Stimulated activated CD4-positive, alpha-beta T cell treated with anti-CD3 and anti-CD28 coated beads, Interleukin-12 subunit alpha, Interleukin-12 subunit beta, amount 100 ng/mL, for 24 hours (primary cell): ENCODE measurements at regions not wholly inside any gene's neighbourhood (a gene's known extent, or its start where the extent isn't known, plus 50 kb on each side); places are given as distances from the start of the nearest gene placed in this dataset.
"Not testable (repeated sequence)": the region's sequence is repeated elsewhere in the genome, so short reads cannot be mapped to it uniquely, and the experiment has no call there.

Source experiments
- DNase-seq, 2 experiments: peaks; one replicate each; pipeline ENCODE4 v3.0.0-alpha.2; 2020; ENCODE audit warnings: low read depth in 2 of 2

DNA sequence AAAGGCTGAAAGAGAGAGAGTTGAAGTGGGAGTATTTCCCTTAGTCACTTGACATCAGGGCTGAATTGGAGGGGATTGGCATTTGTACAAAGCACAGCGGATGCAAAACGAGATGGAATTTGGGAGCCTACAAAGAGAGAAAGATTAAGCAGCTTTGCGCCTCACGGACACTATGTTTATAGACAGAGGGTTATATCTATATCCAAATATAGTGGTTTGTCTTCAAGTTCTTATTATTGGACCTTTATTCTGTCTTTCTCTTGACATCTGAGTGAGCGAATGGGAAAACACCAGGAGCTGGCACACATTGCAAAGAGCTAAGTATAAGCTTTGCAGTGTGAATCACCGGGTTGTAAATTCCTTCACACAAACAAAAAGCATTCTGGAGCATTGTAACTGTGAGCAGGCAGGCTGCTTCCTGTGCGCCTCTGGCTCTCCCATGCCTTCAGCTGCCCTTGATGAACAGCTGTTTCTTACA lies 500.2 kb downstream of the STIM2 start:
- no peak for DNase-seq

DNA sequence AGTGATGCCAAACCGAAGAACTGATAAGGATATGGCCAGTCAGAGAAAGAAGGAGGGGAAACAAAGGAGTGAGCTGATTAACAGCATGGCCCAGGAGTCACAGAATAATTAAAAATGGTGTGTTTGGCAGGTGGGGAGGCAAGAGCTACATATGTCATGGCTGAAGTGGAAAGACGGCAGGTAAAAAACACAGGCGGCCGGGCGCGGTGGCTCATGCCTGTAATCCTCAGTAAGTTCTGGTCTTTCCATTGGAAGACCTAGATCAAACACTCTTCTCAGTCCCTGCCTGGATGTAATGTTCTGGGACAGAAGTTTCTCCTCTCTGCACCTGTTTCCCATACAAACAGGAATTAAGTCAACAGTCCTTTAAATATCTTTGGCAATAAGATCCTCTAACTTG lies 503.9 kb downstream of the STIM2 start:
- DNase-seq, result no peak

DNA sequence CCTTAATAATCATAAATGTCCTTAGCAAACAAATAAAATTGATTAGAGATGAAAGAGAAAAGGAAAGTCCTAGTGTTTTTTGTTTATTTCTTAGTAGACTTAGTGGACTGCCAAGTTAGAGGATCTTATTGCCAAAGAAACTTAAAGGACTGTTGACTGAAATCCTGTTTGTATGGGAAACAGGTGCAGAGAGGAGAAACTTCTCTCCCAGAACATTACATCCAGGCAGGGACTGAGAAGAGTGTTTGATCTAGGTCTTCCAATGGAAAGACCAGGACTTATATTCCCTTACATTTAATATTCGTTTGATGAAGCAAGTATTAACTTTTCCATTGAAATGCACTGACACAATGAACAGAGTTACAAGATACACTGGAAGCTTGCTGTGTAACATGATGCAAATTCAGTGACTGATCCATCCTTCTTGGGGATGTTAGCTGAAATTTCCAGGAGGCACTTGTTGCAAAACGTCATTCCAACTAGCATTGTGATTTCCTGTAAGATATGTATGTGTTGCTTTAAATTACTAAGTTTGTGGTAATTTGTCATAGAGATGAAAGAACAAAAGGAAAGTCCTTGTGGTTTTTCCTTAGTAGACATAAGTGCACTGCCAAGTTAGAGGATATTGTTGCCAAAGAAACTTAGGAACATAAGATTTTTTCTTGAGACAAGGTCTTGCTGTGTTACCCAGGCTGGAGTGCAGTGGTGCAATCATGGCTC lies 505.6 kb downstream of the STIM2 start:
- DNase-seq, result no peak

DNA sequence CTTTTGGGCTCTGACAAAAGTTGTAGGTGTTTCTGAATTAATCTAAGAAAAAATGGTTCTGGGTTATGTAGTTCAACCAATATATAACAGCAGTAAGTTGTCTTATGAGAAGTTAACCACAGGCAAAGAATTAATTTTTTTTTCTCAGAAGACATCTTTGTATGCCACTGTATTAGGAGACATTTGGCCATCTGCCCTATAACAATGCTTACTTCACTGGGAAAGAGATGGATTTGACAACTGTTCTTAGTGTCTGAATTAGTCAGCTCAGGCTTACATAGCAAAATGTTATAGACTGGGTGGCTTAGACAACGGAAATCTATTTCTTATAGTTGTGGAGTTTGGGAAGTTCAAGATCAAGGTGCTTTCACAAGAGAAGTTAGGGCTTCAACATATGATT lies 508.1 kb downstream of the STIM2 start:
- DNase-seq, result no peak

DNA sequence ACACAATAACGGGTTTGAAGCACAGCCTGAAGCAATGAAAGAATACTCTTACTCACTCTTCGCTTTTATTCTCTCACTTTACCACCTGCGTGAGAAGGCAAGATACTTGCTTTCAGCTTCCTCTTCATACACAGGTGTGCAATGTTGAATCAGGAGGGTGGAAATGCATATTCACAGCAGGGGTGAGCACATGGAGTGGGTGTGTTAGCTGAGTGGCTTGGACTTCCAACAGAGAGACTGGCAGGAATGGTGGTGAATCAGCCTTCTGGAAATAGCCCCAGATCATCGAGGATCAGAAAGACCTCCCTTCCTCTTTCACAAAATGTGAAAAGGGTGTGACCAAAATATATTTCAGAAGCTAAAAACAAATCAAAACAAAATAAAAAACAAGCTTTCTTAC lies 521.2 kb downstream of the STIM2 start:
- no peak for DNase-seq

DNA sequence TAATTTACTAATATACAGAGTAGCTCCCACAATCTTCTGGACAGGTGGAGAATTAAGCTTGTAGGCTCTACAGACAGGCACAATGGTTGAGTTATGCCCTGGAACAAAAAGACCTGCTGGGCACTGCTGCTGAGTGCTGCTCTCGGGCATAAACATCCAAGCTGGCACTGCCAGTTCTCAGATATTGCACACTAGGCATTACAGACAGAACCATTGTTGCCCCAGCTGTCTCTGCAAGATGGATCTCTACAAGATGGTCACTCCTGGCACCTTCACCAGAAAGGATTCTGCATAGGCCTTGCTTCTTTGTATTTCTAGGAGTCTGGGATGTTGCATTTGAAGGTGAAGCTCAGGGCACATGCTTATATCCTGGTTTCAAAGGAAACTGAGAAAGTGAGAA lies 527.1 kb downstream of the STIM2 start:
- no peak for DNase-seq

DNA sequence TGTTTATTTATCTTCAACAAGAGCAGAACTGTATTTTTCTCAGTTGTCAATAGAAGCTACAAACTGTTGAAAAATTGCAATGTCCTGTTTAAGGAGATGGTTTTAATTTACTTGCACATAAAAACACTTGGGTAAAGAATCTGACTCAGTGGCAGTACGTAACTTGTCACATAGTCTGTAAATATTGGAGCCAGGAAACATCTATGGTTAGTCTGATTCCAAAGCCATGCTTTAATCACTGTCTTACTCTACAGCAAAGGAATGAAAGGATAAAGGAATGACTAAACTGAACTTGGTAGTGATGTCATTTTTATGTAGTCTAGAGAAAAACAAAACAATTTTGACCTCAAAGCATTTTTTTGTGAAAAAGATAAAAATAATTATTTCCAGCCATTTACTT lies 537.2 kb downstream of the STIM2 start:
- DNase-seq, result no peak

DNA sequence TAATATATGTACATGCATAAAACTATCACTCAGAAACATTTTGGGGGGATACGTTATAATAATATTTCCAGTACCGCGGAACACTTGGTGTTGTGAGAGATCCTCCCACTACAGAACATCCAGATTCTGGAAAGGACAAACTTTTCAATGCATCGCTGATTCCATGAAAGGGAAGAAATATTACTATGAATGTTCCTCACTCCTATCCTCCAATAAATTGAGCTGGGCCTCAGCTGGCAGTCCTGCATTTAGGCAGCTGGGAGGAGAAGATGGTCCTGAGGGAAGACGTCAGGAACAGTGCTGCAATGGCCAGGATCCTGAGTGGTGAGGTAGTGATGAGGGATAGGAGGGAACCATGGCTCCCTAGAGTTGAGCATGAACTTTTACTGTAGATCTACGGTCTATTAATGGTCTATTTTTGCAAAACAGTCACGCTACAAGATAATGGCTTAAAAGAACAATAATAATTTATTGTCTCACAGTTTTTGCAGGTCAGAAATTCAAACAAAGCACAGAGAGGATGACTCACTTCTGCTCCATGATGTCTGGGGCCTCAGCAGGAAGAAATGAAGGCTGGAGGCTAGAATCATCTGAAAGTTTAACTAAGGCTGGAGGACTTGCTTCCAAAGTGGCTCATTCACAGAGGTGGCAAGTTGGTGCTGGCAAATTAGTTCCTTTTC lies 538.1 kb downstream of the STIM2 start:
- no peak for DNase-seq

DNA sequence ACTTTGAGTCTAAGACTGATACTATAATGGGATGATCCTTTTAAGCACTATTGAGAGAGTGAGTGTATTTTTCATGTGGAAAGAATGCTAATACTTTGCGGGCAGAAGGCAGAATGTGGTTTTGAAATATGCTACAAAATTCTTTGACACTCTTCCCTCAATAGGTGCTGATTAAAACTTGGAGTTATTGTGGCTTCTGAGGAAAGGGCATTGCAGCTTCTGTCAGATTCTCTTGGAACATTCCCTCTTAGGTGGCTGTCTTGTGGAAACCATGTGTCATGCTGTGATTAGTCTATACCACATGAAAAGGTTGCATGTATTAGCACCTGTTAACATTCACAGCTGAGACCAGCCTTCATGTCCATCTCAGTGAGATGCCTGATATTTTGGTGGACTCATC lies 547.0 kb downstream of the STIM2 start:
- DNase-seq, result no peak

DNA sequence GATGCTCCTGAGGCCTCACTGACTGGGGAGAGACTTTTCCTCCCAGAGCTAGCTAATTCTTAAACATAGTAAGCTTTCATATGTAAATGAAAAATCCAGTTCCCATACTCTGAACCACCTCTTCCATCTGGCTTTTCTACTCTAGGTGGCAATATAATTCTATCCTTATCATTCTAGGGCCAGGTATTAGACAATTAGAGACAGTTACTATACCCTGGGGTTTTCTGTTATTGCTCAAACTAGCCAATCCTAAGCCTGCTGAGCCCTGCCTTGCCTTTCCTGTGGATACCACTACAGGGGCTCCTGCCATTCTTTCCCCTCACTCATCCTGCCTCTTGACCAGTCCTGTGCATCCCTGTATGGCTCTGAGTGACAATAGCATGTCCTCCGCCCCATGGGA lies 552.0 kb downstream of the STIM2 start:
- DNase-seq, result no peak

DNA sequence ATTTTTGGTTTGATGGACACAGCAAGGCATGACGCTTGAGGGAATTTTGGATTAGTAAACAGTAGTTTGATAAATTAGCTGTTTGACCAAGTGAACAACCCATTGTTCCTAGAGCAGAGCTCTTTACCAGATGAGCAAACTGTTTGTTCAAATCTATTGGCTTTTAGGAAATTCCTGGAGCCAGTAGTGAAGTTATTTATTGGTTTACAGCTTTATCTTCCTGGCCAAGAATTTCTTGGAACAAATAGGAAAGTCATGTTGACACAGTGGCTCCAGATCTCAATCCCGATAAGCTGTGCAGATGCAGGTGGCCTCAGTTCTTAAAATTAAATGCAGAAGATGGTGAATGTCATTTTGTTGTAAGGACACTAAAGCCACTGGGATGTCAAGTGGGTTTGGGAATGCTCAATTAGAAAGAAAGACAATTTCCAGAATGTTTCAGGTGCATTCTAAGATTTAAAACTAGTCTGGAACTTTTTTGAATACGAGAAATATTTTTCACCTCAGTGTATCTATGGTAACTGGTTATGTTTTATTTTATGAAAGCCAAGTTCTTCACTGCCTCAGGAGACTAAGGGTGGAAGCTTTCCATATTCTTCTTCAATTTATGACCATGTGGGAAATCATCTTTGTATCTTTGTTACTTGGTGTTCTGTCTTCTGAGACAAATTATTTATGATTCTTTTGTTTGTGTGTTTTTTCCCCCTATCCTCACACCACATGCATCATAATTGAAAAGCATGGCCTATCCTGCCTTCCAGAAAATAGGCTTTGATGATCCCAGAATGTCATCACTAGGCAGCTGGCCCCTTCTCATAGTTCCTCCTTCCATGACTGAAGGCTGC lies 554.5 kb downstream of the STIM2 start:
- DNase-seq, result no peak

DNA sequence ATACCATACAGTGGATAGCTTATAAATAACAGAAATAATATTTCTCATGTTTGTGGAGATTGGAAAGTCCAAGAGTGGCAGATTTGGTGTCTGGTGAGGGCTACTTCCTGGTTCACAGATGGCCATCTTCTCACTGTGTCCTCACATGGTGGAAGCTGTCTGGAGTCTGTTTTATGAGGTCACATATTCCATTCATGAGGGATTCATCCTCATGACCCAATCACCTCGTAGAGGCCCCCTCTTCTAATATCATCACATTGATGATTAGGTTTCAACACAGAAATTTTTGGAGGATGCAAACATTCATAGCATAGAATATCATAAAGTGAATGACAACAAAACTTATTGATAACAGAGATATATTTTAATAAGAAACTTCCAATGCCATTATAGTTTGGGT lies 568.0 kb downstream of the STIM2 start:
- no peak for DNase-seq

DNA sequence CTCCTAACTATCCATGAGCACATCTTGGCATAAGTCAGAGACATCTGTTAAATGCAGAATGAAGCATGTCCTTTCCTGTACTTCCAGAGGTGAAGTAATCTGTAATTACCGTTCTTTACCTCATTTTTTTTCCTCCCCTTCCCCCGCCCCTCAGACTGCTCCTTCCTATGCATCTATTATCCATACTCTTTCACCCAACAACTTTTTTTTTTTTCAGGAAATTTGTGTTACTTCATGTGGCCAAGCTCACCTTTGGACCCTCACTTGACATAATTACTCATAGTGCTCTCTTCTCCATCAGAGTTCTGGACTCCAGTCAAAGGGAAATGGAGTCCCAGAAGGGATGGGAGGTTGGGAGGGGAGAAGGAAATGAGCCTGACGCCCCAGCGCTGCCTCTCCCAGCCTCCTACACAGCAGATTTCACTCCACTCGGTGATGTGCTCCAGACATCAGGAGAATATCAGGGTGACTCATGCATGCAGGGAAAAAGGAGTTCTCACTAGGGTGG lies 568.8 kb downstream of the STIM2 start:
- no peak for DNase-seq

DNA sequence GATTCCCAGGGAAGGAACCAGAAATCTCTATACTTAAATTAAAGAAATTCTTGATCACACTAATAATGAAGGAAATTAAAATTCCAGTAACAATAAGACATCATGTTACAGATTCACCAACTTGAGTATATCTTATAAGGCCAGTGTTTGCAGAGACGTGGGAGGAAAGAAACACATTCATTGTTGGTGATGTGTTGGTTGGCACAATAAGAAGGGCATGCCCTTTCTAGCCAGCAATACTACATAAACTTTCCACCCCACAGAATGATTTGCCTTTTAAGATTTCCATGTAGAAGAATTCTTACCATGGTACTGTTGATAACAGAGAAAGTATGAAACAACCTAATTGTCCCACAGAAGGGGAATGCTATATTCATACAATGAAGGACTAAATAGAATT lies 581.5 kb downstream of the STIM2 start:
- no peak for DNase-seq

DNA sequence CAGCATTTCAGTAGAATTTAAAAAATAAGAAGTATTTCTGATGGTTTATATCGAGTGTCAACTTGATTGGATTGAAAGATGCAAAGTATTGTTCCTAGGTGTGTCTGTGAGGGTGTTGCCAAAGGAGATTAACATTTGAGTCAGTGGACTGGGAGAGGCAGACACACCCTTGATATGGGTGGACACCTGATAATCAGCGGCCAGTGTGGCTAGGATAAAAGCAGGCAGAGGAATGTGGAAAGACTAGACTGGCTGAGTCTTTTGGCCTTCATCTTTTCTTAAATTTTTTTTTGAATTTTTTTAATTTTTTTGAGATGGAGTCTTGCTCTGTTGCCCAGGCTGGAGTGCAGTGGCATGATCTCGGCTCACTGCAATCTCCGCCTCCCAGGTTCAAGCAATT lies 582.0 kb downstream of the STIM2 start:
- not testable (repeated sequence) for DNase-seq

DNA sequence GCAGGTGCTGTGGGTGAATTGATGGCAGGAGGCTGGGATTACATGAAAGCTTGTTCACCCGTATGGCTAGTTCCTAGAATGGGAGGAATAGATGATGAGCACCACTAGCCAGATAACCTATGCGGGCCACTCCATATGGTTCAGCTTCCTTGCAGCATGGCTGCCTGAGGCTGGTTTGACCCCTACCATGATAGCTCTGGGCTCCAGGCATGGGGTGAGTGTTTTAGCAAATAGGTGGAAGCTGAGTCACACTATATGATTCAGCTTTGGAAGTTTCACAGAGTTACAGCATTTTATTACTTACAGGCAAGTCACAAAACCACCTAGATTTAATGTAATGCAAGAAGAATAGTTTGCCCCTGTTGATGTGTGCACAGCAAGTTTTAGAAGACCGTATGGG lies 603.2 kb downstream of the STIM2 start:
- no peak for DNase-seq

DNA sequence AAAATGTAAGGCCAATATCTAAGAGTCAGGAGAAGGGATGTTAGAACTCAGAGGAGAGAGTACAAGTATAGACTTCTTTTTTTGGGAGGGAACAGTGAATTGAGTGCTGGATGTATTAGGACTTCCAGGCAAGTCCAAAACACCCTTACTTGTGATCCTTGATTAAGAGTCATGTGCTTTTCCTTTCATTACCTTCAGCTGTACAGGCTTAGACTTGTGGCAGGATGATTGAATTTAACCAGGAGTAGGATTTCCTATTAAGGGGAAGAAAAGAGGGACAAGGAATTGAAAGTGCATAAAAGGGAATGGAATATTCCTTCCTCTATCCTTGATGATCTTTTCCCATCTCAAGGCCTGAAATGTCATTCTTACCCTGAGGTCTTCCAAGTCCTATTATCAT lies 606.7 kb downstream of the STIM2 start:
- DNase-seq, result no peak

DNA sequence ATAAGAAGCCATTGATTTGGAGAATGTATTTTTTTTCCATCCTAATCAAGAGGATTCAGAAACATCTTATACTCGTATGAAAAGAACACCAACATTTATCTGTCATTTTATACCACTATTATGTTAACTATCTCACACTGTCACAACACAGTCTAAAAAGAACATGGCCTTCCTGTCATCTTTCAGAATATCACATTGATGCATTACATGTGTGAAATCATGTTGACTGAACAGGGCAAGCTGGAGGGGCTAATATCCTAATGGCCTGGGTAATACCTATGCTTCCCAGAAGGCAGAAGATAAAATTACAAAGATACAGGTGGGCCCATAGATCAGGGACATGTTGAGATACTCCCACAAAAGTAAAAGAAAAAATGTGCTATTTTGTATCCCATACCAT lies 611.7 kb downstream of the STIM2 start:
- no peak for DNase-seq

DNA sequence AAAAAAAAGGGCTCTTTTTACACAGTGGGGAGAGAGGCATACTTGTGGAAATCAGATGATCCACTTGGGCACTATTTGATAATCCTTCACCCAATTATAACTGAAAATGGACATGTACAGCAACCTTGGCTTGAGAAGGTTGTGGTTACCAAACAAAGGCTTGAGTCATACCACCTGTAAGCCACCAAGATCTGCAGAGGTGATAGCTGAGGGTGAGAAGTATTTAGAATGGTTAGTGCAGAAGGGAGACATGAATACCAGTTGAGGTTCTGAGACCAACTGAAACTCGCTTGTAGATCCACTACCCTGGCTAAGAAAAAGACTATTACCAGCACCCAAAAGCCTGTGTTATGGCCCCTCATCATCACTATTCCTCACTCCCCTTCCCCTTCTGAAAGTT lies 614.0 kb downstream of the STIM2 start:
- DNase-seq, result no peak

DNA sequence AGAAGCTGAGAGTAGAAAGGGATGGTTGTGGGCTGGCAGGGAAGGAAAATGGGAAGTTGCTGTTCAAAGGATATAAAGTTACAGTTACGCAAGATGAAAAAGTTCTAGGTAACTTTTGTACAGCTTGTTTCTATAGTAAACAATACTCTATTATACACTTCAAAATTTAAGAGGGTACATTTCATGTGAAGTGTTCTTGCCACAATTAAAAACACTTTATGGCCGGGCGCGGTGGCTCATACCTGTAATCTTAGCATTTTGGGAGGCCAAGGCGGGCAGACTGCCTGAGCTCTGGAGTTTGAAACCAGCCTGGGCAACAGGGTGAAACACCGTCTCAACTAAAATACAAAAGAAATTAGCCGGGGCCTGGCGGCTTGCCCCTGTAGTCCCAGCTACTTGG lies 623.6 kb downstream of the STIM2 start:
- DNase-seq, result no peak

DNA sequence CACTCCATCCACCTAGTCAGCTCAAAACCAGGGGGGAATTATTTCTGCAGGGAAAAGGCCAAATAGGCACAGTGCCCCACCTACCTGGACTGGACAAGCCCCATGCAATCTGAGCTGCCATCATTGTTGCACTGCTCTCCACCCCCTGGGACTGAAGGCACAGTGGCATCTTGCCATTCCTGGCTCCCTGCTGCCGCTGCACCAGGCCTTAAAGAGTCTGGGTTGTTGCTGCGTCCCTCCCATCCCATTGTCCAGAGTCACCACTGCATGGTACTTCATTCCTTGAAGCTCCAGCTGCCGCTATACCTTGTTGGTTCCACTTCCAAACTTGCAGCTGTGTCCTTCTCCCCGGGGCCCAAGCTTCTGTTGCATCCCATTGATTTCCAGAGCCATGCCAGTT lies 629.7 kb downstream of the STIM2 start:
- DNase-seq, result no peak

DNA sequence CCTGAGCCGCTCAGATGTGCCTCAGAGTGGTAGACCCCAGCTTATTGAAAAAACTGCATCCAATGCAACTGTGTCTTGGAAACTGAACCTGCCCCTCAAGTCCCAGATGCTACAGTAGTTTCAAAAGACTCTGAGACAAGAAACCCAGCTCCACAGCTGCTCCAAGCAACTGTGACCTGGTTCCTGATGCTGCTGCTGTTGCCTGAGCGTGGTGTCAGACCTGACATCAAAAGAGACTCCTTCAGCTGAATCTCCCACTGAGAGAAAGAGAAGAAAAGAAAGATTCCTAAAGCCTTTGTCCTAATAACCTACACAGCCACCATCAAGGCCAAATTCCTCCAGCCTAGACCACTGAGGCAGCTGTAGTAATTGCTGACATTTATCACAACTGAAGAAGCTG lies 630.1 kb downstream of the STIM2 start:
- DNase-seq, result no peak

DNA sequence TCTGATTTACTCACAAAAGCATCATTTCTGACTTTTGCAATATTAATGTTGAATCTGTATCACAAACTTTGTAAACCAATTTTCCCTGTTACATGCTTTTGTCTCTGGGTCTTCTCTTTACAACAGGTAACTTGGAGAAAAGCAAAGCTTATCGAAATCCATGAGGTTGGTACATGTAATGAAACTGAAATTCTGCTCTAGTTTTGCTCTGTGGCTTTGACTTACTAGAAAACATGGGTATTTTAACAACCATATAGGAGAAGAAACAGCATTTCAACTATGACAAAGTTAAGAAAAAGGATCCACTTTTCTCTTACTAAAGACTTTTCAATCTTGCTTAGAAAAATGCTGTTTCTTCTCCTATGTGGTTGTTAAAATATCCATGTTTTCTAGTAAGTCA lies 645.8 kb downstream of the STIM2 start:
- DNase-seq, result no peak
